ENCODE measurements at regions not wholly inside any gene's neighbourhood (a gene's known extent, or its start where the extent isn't known, plus 50 kb on each side); places are given as distances from the start of the nearest gene placed in this dataset.

GRCh38 chr10:4028854-4029583, 244.0 kb upstream of the KLF6 start:
- no peak for DNase-seq

GRCh38 chr10:4028027-4028471, 243.0 kb upstream of the KLF6 start:
- DNase-seq = no peak

- DNase-seq = no peak
Measured at GRCh38 chr10:4025339-4025738, 240.3 kb upstream of the KLF6 start.

GRCh38 chr10:4024516-4025245, 239.7 kb upstream of the KLF6 start:
- DNase-seq = no peak

GRCh38 chr10:4024027-4024426, 239.0 kb upstream of the KLF6 start:
- DNase-seq = no peak

- DNase-seq = no peak
Measured at GRCh38 chr10:4022473-4022872, 237.5 kb upstream of the KLF6 start.

GRCh38 chr10:4020631-4021030, 235.6 kb upstream of the KLF6 start:
- no peak for DNase-seq

GRCh38 chr10:4018054-4018511, 233.1 kb upstream of the KLF6 start:
- DNase-seq = no peak

GRCh38 chr10:4017336-4017735, 232.3 kb upstream of the KLF6 start:
- DNase-seq = no peak

GRCh38 chr10:4016214-4016740, 231.3 kb upstream of the KLF6 start:
- no peak for DNase-seq

- DNase-seq = peak; percentile 69 to 76
Measured at GRCh38 chr10:4013651-4014121, 228.7 kb upstream of the KLF6 start.

- no peak for DNase-seq
Measured at GRCh38 chr10:4012848-4013247, 227.8 kb upstream of the KLF6 start.

GRCh38 chr10:4011136-4011812, 226.3 kb upstream of the KLF6 start:
- no peak for DNase-seq

- DNase-seq = no peak
Measured at GRCh38 chr10:4008676-4009382, 223.8 kb upstream of the KLF6 start.

- no peak for DNase-seq
Measured at GRCh38 chr10:4007771-4008170, 222.8 kb upstream of the KLF6 start.

- no peak for DNase-seq
Measured at GRCh38 chr10:4006858-4007257, 221.8 kb upstream of the KLF6 start.

- DNase-seq = no peak
Measured at GRCh38 chr10:4006051-4006450, 221.0 kb upstream of the KLF6 start.

- DNase-seq = no peak
Measured at GRCh38 chr10:4004990-4005389, 220.0 kb upstream of the KLF6 start.

- no peak for DNase-seq
Measured at GRCh38 chr10:4004144-4004543, 219.1 kb upstream of the KLF6 start.

- no peak for DNase-seq
Measured at GRCh38 chr10:4003348-4003973, 218.5 kb upstream of the KLF6 start.

GRCh38 chr10:4001811-4002210, 216.8 kb upstream of the KLF6 start:
- no peak for DNase-seq

- no peak for DNase-seq
Measured at GRCh38 chr10:3999642-4000041, 214.6 kb upstream of the KLF6 start.
